HG02571 (cell line): ENCODE measurements at regions not wholly inside any gene's neighbourhood (a gene's known extent, or its start where the extent isn't known, plus 50 kb on each side); places are given as distances from the start of the nearest gene placed in this dataset.
"Not testable (repeated sequence)": the region's sequence is repeated elsewhere in the genome, so short reads cannot be mapped to it uniquely, and the experiment has no call there.

ENCODE experiments used
- ATAC-seq: cut with Tn5 transposase; IDR thresholded peaks from one replicate; pipeline ENCODE4 v1.9.1; 2021; ENCODE audit warnings: mild to moderate bottlenecking, moderate library complexity; ENCODE audit not compliant: unreplicated experiment

DNA sequence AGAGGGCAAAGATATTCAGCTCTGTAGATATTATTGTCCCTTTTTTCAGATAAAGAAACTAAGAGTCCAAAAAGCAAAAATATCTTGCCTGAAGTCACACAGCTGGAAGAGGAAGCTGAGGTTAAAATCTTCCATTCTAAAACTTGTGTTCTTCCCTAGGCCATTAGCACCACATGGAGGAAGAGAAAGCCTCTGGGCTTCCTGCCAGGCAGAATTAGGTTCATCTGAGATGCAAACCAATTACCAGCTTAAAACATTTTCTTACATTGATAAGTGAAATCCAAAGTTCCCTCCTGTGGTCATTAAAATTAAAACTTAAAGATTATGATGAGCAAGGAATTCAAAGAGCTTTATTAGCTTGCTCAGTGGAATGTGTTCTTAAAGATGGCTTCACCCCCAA, 235.3 kb upstream of the SETMAR start:
- no peak for ATAC-seq

DNA sequence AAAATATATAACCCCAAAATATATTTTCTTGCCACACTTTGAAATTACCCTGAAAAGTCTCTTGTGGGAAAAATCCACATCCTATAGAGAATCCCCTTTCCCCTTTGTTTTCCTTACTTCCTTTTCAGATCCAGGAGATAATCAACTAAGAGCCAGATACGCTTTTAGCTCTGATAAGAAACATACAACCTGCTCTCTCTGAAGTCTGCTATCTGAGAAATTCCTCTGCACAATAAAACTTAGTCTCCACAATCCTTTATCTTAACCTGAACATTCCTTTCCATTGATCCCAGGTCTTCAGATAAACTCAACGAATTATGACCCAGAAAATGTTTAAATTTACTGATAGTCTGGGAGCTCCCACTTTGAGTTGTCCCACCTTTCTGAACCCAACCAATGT, 233.4 kb upstream of the SETMAR start:
- no peak for ATAC-seq

DNA sequence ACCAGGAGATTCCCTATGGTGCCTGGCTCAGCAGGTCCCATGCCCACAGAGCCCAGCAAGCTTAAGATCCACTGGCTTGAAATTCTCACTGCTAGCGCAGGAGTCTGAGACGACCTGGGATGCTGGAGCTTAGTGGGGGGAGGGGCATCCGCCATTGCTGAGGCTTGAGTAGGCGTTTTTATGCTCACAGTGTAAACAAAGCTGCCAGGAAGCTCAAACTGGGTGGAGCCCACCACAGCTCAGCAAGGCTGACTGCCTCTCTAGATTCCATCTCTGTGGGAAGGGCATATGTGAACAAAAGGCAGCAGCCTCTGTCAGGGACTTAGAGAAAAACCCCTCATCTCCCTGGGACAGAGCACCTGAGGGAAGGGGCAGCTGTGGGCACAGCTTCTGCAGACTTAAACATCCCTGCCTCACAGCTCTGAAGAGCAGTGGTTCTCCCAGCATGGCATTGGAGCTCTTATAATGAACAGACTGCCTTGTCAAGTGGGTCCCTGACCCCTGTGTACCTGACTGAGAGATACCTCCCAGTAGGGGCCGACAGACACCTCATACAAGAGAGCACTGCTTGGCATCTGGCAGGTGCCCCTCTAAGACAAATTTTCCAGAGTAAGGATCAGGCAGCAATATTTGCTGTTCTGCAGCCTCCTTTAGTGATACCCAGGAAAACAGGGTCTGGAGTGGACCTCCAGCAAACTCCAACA, 231.5 kb upstream of the SETMAR start:
- no peak for ATAC-seq

DNA sequence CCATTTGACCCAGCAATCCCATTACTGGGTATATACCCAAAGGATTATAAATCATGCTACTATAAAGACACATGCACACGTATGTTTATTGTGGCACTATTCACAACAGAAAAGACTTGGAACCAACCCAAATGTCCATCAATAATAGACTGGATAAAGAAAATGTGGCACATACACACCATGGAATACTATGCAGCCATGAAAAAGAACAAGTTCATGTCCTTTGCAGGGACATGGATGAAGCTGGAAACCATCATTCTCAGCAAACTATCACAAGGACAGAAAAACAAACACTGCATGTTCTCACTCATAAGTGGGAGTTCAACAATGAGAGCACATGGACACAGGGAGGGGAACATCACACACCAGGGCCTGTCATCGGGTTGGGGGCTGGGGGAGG, 225.9 kb upstream of the SETMAR start:
- ATAC-seq, result not testable (repeated sequence)

DNA sequence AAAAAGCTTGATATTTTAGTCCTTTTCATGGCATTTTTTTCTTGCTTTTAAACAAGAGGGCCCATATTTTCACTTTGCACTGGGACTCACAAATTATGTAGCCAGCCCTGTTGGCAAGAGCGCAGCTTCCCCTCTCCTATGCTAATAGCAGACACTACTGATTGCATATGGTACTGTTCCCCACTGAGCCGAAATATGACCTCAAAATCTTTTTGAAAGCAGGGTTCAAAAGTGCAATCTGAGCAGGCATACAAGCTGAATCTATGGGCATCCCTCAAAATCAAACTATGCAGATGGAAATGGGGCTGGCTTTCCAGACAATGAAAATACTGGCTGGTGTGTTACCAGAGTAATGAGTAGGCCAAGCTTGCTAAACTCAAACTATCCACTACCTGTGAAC, 225.2 kb upstream of the SETMAR start:
- no peak for ATAC-seq

DNA sequence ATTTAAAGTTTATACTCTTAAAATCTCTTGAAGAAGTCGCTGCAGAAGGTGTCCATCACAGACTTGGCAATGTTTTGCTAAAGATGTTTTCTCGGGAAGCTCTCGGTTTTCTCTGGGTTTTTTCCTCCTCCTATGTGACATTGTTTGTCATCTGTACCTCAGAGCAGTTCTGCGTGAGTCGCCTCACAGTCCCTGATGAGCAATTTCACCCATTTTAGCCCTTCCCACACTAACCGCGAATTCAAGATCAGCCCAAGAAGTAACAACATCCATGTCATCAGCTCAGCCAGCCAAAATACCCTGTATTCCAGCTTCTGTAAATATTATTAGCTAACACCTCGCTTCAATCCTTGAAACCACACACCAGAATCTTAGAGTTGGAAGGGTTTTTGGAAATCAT, 224.3 kb upstream of the SETMAR start:
- peak; percentile 62 for ATAC-seq

DNA sequence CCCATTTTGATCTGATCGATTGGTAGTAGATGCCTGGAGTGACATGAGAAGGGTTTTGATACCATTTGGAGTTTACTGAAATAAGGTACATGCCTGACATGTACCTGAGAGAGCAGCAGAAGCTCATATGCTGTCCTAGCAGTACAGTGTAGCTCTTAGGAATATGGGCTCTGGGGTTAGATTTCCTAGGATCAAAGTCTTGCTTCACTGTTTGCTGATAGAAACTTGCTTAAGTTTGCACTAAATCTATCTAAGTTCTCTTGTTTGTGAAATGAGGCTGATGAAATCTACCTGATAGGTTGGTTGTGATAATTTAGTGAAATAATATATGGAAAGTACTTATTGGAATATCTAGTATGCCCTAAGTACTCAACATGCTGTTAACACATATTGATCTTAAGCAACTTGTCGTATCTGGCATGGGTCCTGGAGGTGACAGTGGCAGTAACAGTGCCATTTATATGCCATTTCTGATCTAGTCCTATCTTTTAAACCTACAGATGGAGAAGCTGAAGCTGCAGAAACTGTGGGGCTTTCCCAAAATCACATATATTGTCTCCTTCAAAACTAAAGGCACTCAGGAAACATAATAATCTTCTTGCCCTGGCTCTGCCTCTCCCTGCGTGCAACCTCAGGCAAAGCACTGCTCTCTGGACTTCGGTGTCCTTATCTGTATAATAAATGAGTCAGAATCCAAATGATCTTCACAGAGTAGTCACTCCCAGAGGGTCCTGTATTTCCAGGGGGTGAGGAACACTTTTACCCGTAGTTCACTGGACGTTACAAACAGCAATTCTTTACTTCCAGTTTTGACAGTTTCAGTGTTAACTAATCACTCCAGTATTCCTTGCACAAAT, 223.6 kb upstream of the SETMAR start:
- ATAC-seq, result no peak

DNA sequence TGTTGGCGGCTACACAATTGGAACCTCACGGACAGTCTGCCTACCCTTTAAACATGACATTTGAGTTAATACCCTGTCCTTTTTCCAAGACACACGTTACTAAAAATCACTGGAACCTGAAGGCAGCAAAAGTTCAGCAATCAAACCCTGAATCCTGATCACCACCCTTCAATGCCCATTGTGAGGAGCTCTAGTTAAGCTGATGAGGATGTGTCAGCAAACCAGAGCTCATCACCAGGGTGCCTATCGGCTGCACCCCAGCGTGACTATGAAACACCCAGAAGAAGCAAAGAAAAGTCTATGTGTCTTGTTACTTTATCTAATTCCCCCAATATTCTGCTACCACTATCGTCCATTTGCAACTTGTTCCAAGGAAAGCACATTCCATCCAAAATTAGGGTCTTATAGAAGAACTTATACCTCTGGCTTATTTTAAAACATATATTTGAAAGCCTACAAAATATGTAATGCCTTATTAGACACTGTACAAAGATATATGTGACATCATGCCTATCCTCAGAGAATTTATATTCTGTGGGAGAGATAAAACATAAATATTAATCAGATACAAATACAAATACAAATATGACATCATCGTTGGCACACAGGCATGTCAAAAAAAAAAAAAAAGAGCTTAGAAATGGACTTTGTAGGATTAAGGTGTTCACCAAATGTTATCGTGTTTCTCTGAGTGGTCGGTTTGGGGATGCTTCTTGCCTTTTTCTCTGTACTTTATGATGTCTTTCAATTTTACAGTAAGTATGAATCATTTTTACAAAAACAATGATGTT, 219.7 kb upstream of the SETMAR start:
- no peak for ATAC-seq

DNA sequence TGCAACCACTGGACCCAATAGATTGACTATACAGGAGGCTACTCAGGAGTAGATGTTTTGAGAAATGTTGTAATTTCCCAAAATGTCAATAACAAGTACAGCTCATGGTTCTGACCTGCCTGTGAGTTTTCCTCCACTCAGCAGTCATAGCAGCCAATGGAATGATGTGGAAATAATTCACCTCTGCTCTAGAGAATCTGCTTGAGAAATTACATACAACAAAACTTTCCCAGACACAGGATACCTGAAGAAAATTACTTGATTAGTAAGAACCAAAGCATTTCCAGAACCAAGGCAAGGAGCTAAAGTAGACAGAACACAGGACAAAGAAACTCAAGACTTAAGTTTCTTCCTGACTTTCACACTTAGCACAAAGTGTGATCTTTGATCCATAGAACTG, 218.9 kb upstream of the SETMAR start:
- no peak for ATAC-seq

DNA sequence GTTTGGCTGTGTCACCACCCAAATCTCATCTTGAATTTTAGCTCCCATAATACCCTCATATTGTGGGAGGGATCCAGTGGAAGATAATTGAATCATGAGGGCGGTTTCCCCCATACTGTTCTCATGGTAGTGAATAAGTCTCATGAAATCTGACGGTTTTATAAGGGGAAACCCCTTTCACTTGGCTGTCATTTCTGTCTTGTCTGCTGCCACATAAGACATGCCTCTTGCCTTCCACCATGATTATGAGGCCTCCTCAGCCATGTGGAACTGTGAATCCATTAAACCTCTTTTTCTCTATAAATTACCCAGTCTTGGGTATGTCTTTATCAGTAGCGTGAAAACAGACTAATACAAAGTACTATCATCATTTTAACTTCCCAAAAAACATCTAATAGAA, 216.5 kb upstream of the SETMAR start:
- not testable (repeated sequence) for ATAC-seq

DNA sequence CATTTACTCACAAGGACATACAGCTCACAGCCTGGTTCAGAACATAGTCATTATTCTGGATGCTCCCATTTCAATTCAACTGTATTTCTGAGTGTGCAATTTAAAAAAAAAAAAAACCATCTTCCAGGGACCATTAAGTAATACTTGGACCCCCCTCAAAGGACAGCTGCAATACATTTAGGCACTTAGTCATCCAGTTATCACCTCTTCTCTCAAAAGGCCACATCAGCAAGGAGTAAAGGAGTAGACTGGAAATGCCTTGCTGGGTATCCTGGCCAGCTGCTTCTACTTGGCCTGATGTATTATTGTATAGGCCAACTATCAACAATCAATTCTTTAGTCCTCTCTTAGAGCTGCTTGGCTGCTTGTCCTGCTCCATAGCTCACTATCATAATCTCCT, 211.4 kb upstream of the SETMAR start:
- ATAC-seq, result no peak

DNA sequence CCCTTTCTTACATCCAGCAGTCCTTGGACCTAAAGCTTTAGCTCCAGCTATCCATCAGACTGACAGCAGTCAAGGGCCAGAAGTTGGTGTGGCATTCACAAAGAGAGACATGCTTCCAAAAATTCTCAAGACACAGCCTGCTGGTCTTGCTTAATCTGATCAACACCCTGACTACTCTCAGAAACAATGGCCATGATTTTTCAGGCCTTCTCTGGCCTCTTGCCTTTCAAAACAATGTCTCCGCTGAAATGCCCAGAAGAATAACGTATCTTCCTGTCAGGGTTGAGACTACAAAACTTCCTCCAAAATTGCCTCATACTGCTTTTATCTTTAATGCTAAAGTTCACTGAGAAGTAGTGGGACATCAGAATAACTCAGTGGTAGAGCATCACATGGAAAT, 205.4 kb upstream of the SETMAR start:
- ATAC-seq, result no peak

DNA sequence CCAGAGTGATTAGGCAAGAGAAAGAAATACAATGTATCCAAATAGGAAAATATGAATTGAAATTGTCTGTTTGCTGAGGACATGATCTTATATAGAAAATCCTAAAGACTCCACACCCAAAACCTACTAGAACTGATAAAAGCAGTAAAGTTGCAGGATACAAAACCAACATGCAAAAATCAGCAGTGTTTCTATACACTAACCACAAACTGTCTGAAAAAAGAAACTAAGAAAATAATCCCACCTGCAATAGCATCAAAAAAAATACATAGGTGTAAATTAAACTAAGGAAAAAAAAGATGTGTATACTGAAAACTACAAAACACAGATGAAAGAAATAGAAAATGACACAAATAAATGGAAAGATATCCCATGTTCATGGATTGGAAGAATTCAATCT, 203.6 kb upstream of the SETMAR start:
- no peak for ATAC-seq

DNA sequence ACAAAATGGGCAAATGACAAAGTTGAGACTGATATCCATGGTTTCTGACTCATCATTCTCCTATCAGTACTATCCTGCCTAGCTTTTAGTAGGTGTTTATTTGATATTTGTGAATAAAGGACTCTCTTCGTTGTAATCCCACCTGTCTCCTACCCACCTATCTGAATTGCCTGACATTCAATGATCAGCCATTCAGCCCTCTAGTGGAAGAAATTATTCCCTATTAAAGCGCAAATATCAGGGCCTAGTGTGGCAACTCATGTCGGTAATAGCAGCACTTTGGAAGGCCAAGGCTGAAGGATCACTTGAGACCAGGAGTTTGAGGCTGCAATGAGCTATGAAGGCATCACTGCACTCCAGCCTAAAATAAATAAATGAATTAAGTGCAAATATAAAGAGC, 195.7 kb upstream of the SETMAR start:
- no peak for ATAC-seq

DNA sequence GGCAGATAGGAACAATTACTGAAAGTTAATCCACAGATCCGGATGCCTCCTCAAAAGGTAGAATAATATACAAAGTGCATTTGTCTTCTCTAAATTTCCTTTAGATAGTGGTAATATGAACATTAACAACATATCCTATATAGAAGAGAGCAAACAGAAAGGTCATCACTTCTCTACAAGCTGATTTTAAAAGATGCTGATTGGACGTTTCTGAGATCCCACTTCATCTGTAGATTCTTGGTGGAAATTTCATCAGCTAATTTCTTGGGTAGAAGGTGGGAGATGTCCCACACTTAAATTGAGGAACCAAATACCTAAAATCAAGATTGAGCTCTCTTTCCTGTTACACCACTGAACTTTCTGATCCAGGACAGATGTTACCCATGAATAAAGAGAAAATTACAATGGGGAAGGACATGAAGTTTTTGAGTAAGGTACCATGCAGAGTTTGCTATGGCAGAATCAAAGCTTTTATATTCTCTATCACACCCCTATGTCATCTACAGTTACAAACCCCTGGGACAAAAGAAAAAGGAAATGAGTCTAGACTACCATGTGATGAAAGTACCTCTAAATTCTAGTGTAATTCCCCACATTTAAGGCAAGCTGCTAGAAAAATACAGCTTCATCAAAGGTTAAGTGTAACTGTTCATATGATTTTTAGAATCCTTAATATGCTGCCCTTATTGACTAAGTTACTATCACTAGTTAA, 189.2 kb upstream of the SETMAR start:
- ATAC-seq, result no peak

DNA sequence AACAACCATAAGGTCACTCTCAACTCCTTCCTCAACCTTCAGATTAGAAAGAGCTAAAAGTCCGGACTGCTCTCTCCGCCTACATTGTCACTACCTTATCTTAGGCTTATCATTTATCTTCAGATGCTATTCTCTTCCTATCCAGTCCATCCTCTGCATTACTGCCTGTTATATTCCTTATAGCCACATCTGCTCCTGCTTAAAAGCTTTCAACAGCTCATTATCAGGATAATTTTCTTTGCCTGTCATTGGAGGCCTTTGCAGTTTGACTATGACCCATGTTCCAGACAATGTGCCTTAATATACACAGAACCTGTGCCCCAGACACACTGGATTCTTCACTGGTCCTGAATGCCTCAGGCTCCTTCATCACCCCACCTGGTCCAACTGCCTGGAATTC, 184.1 kb upstream of the SETMAR start:
- ATAC-seq, result no peak

DNA sequence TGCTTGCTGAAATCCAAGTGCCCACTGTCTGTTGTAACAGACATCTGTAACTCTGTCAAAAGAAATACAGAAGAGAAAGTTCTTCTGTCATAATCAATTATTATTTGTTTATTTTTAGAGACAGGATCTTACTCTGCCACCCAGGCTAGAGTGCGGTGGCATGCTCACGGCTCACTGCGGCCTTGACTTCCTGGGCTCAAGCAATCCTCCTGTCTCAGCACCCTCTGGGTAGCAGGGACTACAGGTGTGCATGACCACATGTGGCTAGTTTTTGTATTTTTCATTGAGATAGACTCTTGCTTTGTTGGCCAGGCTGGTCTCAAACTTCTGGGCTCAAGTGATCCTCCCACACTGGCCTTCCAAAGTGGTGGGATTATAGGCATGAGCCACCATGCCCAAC, 177.6 kb upstream of the SETMAR start:
- ATAC-seq, result no peak

DNA sequence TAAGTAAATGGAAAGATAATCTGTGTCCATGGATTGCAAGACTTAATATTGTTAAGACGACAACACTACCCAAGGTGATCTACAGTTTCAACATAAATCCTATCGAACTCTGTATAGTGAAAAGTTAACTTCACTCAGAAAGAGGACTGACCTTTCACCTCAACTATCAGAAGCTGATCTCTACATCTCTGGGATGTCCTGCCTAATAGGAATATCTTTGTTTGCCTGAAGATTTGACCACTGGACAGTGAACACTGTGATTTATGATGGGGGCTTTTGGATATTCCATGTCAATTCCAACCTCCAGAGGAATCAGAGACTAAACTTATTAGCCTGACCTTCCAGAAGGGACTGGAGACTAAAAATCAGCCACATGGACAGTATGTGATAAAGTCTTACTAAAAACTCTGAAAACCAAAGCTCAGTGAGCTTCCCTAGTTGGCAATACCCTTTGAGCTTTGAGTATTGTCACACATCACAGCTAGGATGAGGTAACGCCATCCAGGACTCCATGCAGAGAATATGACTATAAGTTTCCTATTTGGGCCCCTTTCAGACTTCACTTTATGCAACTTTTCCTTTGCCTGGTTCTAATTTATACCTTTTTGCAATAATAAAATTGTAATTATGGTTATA, 164.9 kb upstream of the SETMAR start:
- no peak for ATAC-seq

DNA sequence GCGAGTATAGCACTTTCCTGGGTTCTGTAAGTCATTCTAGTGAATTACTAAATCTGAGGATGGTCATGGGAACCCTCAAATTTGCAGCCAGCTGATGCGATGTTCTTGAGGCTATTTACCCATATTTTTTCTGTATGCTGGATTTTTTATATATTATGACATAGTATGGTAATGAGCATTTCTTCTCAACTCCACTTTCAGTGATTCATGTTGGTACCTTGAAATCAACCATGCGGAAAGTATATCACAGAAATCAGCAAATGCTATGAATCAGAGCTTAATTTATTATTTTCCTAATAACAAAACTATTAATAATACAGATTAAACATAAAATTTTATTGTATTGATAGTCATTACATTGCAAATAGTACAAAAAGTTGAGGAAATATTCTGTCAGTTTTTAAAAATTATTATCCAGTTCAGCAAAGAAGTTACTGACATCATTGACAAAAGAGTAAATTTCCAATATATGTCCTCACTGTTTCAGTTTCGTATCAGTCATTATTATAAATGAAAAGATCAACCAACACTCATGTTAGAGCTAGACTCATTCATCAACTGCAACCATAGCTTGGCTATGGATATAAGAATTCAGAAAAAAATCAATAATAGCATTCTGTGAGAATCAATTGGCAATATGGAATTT, 164.3 kb upstream of the SETMAR start:
- ATAC-seq, result no peak
